ENCODE measurements at regions not wholly inside any gene's neighbourhood (a gene's known extent, or its start where the extent isn't known, plus 50 kb on each side); places are given as distances from the start of the nearest gene placed in this dataset.

- 40% methylated on average over 1 of the region's 3 CpGs for WGBS (ENCODE audit: insufficient coverage)
- Histone ChIP-seq H3K36me3 (ENCODE audit: control insufficient read depth, insufficient read depth, low read length) (no peaks in the 10 kb centered on the region), H3K27me3 (ENCODE audit: control insufficient read depth, insufficient read depth, low read length) (no peaks in the 10 kb centered on the region)
Measured at GRCh38 chr2:82797469-82797868, 1661.6 kb downstream of the SUCLG1 start.

DNA sequence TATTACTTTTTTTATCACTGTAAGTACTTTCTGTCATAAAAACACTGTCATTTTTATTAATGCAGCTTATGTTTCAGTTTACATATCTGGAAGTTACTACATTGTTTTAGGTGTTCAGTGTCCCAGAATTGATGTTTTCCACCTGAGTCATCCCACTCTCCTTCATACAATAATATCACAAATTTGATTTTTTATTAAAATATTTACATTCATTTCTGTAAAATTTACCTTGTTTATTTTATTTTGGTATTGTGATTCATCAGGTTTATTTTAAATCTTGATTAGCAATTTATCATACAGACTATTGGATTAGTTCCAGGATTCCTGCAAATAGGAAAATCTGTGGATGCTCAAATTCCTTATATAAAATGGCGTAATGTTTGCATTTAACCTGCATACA is 1662.9 kb downstream of the SUCLG1 start:
- H3K36me3 ChIP-seq (ENCODE audit: control insufficient read depth, insufficient read depth, low read length), result no peaks in the 10 kb centered on the region
- H3K4me3 ChIP-seq (ENCODE audit: low read depth, low read length), result no peak overlapping the region
- H3K27me3 ChIP-seq (ENCODE audit: control insufficient read depth, insufficient read depth, low read length), result no peaks in the 10 kb centered on the region
- H3K4me1 ChIP-seq (ENCODE audit: control insufficient read depth, insufficient read depth, low read length), result no peaks in the 10 kb centered on the region
- no CpG with 5 or more reads among the region's 1 CpG for WGBS (ENCODE audit: insufficient coverage)
- no peak for DNase-seq (ENCODE audit: low read depth in 4 of 6, low spot score in 6 of 6)
- H3K27ac ChIP-seq (ENCODE audit: low read depth, low read length), result no peak overlapping the region
- no peaks in the 10 kb centered on the region for H3K9me3 ChIP-seq (ENCODE audit: control insufficient read depth, insufficient read depth, low read length)

More at GRCh38 chr2:82797469-82797868, 1661.6 kb downstream of the SUCLG1 start:
- Histone ChIP-seq H3K9me3 (ENCODE audit: control insufficient read depth, insufficient read depth, low read length) (no peaks in the 10 kb centered on the region), H3K4me1 (ENCODE audit: control insufficient read depth, insufficient read depth, low read length) (no peaks in the 10 kb centered on the region), H3K27ac (ENCODE audit: low read depth, low read length) (no peak overlapping the region), H3K4me3 (ENCODE audit: low read depth, low read length) (no peak overlapping the region)
- no peak for DNase-seq (ENCODE audit: low read depth in 4 of 6, low spot score in 6 of 6)

- no CpG with 5 or more reads among the region's 3 CpGs for WGBS (ENCODE audit: insufficient coverage)
- DNase-seq (ENCODE audit: low read depth in 4 of 6, low spot score in 6 of 6), result no peak
- no peaks in the 10 kb centered on the region for H3K9me3 ChIP-seq (ENCODE audit: control insufficient read depth, insufficient read depth, low read length)
- H3K4me1 ChIP-seq (ENCODE audit: control insufficient read depth, insufficient read depth, low read length), result no peaks in the 10 kb centered on the region
- no peak overlapping the region for H3K27ac ChIP-seq (ENCODE audit: low read depth, low read length)
- H3K36me3 ChIP-seq (ENCODE audit: control insufficient read depth, insufficient read depth, low read length), result no peaks in the 10 kb centered on the region
- no peaks in the 10 kb centered on the region for H3K27me3 ChIP-seq (ENCODE audit: control insufficient read depth, insufficient read depth, low read length)
- H3K4me3 ChIP-seq (ENCODE audit: low read depth, low read length), result no peak overlapping the region
Measured at GRCh38 chr2:82795446-82795845, 1663.6 kb downstream of the SUCLG1 start.

DNA sequence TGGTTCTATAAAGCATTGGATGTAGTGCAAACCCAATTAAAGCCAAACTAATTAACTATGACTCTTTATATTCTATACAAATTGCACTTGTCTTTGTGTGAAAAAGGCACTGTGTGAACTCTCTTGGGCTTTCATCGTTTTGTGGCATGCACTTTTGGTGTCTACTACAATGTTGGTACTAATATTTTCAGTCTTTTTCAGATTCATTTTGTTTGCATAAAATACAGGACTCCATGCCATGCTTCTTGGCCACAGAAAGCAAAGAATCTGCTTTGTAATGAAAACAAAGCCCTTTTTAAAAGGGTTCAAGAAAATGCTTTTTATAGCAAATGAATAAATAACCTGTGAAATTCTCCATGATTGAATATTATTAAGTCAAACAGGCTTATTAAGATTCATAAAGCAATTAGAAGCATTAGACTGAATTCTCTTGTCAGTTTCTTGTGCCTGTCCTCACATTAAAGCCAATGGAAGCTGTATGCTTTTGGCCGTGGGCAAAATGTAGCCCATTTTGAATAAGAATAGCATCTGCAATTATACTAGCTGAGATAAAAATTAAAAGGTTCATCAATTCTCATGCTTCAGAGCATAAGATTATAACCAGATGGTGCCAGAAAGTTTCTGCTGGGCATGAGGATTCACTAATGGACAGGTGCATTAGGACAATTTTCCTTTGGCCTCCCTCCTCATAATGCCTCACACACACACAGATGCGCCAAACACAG is 1665.2 kb downstream of the SUCLG1 start:
- Histone ChIP-seq H3K27me3 (ENCODE audit: control insufficient read depth, insufficient read depth, low read length) (no peaks in the 10 kb centered on the region), H3K36me3 (ENCODE audit: control insufficient read depth, insufficient read depth, low read length) (no peaks in the 10 kb centered on the region), H3K9me3 (ENCODE audit: control insufficient read depth, insufficient read depth, low read length) (no peaks in the 10 kb centered on the region), H3K27ac (ENCODE audit: low read depth, low read length) (no peak overlapping the region), H3K4me3 (ENCODE audit: low read depth, low read length) (no peak overlapping the region), H3K4me1 (ENCODE audit: control insufficient read depth, insufficient read depth, low read length) (no peaks in the 10 kb centered on the region)
- peak in 2 of 6 donors; percentile 9 to 78 for DNase-seq (ENCODE audit: low read depth in 4 of 6, low spot score in 6 of 6)
- WGBS (ENCODE audit: insufficient coverage), result no CpG with 5 or more reads among the region's 3 CpGs

- no peaks in the 10 kb centered on the region for H3K9me3 ChIP-seq (ENCODE audit: control insufficient read depth, insufficient read depth, low read length)
- no peaks in the 10 kb centered on the region for H3K4me1 ChIP-seq (ENCODE audit: control insufficient read depth, insufficient read depth, low read length)
- no peaks in the 10 kb centered on the region for H3K27me3 ChIP-seq (ENCODE audit: control insufficient read depth, insufficient read depth, low read length)
- H3K4me3 ChIP-seq (ENCODE audit: low read depth, low read length), result no peak overlapping the region
- H3K27ac ChIP-seq (ENCODE audit: low read depth, low read length), result no peak overlapping the region
- WGBS (ENCODE audit: insufficient coverage), result 92% methylated on average over 2 of the region's 5 CpGs
- H3K36me3 ChIP-seq (ENCODE audit: control insufficient read depth, insufficient read depth, low read length), result no peaks in the 10 kb centered on the region
- no peak for DNase-seq (ENCODE audit: low read depth in 4 of 6, low spot score in 6 of 6)
Measured at GRCh38 chr2:82792316-82792715, 1666.8 kb downstream of the SUCLG1 start.

- Histone ChIP-seq H3K27ac (ENCODE audit: low read depth, low read length) (no peak overlapping the region), H3K27me3 (ENCODE audit: control insufficient read depth, insufficient read depth, low read length) (no peaks in the 10 kb centered on the region), H3K9me3 (ENCODE audit: control insufficient read depth, insufficient read depth, low read length) (no peaks in the 10 kb centered on the region), H3K4me1 (ENCODE audit: control insufficient read depth, insufficient read depth, low read length) (no peaks in the 10 kb centered on the region), H3K36me3 (ENCODE audit: control insufficient read depth, insufficient read depth, low read length) (no peaks in the 10 kb centered on the region), H3K4me3 (ENCODE audit: low read depth, low read length) (no peak overlapping the region)
- 81% methylated on average over 9 of the region's 16 CpGs for WGBS (ENCODE audit: insufficient coverage)
- DNase-seq (ENCODE audit: low read depth in 4 of 6, low spot score in 6 of 6), result no peak
Measured at GRCh38 chr2:82790206-82791021, 1668.7 kb downstream of the SUCLG1 start.

DNA sequence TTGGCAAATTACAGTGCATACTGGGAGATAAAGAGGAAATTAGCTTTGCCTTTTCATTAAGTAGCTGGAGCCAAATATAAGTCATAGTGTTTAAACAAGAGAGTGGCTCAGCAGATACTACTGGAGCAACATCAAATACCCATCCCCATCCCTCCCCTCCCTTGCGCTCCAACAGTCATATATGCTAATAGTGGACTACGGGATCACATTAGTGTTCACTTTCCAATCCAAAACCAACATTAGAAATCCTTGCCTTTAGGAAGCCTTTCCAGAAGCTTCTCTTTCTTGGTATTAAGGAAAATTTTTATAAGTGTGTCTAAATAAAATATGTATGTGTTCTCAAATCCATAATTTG is 1669.3 kb downstream of the SUCLG1 start:
- no peaks in the 10 kb centered on the region for H3K9me3 ChIP-seq (ENCODE audit: control insufficient read depth, insufficient read depth, low read length)
- no CpG with 5 or more reads among the region's 2 CpGs for WGBS (ENCODE audit: insufficient coverage)
- no peaks in the 10 kb centered on the region for H3K4me1 ChIP-seq (ENCODE audit: control insufficient read depth, insufficient read depth, low read length)
- DNase-seq (ENCODE audit: low read depth in 4 of 6, low spot score in 6 of 6), result no peak
- H3K27me3 ChIP-seq (ENCODE audit: control insufficient read depth, insufficient read depth, low read length), result no peaks in the 10 kb centered on the region
- no peak overlapping the region for H3K27ac ChIP-seq (ENCODE audit: low read depth, low read length)
- no peaks in the 10 kb centered on the region for H3K36me3 ChIP-seq (ENCODE audit: control insufficient read depth, insufficient read depth, low read length)
- no peak overlapping the region for H3K4me3 ChIP-seq (ENCODE audit: low read depth, low read length)

DNA sequence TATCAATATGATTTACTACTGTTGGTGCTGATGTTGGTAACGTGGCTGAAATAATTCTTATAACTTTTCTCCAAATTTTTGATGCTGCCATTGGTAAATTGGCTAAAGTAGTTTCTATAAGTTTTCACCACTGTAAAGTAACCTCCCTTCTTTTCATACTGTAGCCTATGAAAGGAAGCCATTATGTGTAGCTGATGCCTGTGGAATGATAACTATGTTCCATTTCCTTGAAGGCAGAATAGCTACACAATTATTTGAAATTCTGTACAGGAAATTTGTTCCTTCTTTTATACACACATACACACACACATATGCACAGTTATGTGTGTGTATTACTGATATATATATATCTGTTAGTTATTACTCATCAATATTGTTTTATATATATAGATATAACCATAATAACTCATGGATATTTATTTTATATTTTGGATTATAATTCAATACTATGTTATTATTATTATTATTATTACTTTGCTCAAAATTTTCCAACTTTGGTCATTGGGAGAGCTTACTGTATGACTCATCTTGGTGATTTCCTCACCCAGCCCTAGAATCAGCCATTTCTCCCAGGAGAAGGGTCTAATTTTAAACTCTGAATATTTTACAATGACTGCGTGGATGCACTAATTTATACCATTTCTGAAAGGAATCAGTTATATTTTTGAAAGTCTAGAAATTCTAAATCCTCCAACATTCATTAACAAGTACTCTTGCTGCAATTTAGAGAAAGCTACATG is 1677.7 kb downstream of the SUCLG1 start:
- no peaks in the 10 kb centered on the region for H3K9me3 ChIP-seq (ENCODE audit: control insufficient read depth, insufficient read depth, low read length)
- DNase-seq (ENCODE audit: low read depth in 4 of 6, low spot score in 6 of 6), result no peak
- WGBS (ENCODE audit: insufficient coverage), result no CpG with 5 or more reads among the region's 2 CpGs
- H3K27ac ChIP-seq (ENCODE audit: low read depth, low read length), result no peak overlapping the region
- H3K4me3 ChIP-seq (ENCODE audit: low read depth, low read length), result no peak overlapping the region
- H3K36me3 ChIP-seq (ENCODE audit: control insufficient read depth, insufficient read depth, low read length), result no peaks in the 10 kb centered on the region
- no peaks in the 10 kb centered on the region for H3K4me1 ChIP-seq (ENCODE audit: control insufficient read depth, insufficient read depth, low read length)
- H3K27me3 ChIP-seq (ENCODE audit: control insufficient read depth, insufficient read depth, low read length), result no peaks in the 10 kb centered on the region

DNA sequence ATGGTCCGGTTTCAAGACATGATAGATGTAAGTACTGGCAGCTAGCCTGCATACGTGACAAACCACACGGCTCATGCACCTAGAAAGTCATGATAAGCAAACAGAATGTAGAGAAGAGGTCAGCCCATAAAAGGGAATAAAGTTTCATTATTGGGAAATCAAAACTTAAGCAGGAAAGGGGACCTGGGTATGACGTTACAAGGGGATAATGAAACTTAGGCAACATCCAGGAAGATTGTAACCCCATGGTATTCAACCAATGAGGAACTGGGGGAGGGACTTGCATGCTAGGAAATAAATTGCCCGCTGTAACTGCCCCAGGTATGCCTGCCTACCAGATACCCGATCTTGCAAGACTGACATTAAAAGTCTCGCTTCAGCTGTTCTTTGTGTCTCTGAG is 1679.0 kb downstream of the SUCLG1 start:
- H3K27me3 ChIP-seq (ENCODE audit: control insufficient read depth, insufficient read depth, low read length), result no peaks in the 10 kb centered on the region
- no peak for DNase-seq (ENCODE audit: low read depth in 4 of 6, low spot score in 6 of 6)
- H3K36me3 ChIP-seq (ENCODE audit: control insufficient read depth, insufficient read depth, low read length), result no peaks in the 10 kb centered on the region
- H3K4me3 ChIP-seq (ENCODE audit: low read depth, low read length), result no peak overlapping the region
- WGBS (ENCODE audit: insufficient coverage), result 79% methylated on average over 4 of the region's 7 CpGs
- H3K9me3 ChIP-seq (ENCODE audit: control insufficient read depth, insufficient read depth, low read length), result no peaks in the 10 kb centered on the region
- no peaks in the 10 kb centered on the region for H3K4me1 ChIP-seq (ENCODE audit: control insufficient read depth, insufficient read depth, low read length)
- H3K27ac ChIP-seq (ENCODE audit: low read depth, low read length), result no peak overlapping the region
